ENCODE measurements at regions not wholly inside any gene's neighbourhood (a gene's known extent, or its start where the extent isn't known, plus 50 kb on each side); places are given as distances from the start of the nearest gene placed in this dataset.

- Histone ChIP-seq H3K27me3 (no peaks in the 10 kb centered on the region), H3K4me3 (no peak overlapping the region), H3K9me3 (no peaks in the 10 kb centered on the region), H3K36me3 (no peaks in the 10 kb centered on the region), H3K27ac (no peak overlapping the region), H3K4me1 (no peaks in the 10 kb centered on the region)
- DNase-seq (ENCODE audit: extremely low spot score in 2 of 2) = no peak
- intact Hi-C loops (cut with DNase I) = no loop called here
- TF ChIP-seq POLR2A (IDR thresholded peaks at IDR 0.05) (no peak), POLR2AphosphoS5 (IDR thresholded peaks at IDR 0.05; ENCODE audit: insufficient read depth in 1 of 2, low read depth in 1 of 2) (no peak), CTCF (IDR thresholded peaks at IDR 0.05) (no peak)
Observed at GRCh38 chr10:9096288-9096687, 1041.8 kb downstream of the GATA3 start.

GRCh38 chr10:9097206-9097990 lies 1042.9 kb downstream of the GATA3 start:
- intact Hi-C loops (cut with DNase I) = no loop called here
- H3K27me3 ChIP-seq = no peaks in the 10 kb centered on the region
- H3K4me3 ChIP-seq = no peak overlapping the region
- no peak for DNase-seq (ENCODE audit: extremely low spot score in 2 of 2)
- H3K27ac ChIP-seq = no peak overlapping the region
- no peaks in the 10 kb centered on the region for H3K4me1 ChIP-seq
- no peaks in the 10 kb centered on the region for H3K9me3 ChIP-seq
- TF ChIP-seq POLR2A (IDR thresholded peaks at IDR 0.05) = no peak
- no peak for TF ChIP-seq POLR2AphosphoS5 (IDR thresholded peaks at IDR 0.05; ENCODE audit: insufficient read depth in 1 of 2, low read depth in 1 of 2)
- no peak for TF ChIP-seq CTCF (IDR thresholded peaks at IDR 0.05)
- no peaks in the 10 kb centered on the region for H3K36me3 ChIP-seq

- intact Hi-C loops (cut with DNase I) = no loop called here
- no peak overlapping the region for H3K27ac ChIP-seq
Observed at GRCh38 chr10:9097991-9098306, 1043.5 kb downstream of the GATA3 start.

GRCh38 chr10:9102026-9102425 lies 1047.5 kb downstream of the GATA3 start:
- Histone ChIP-seq H3K4me3 (no peak overlapping the region), H3K9me3 (no peaks in the 10 kb centered on the region), H3K27me3 (no peaks in the 10 kb centered on the region), H3K36me3 (no peaks in the 10 kb centered on the region), H3K27ac (no peak overlapping the region), H3K4me1 (no peaks in the 10 kb centered on the region)
- TF ChIP-seq POLR2AphosphoS5 (IDR thresholded peaks at IDR 0.05; ENCODE audit: insufficient read depth in 1 of 2, low read depth in 1 of 2) (no peak), POLR2A (IDR thresholded peaks at IDR 0.05) (no peak), CTCF (IDR thresholded peaks at IDR 0.05) (no peak)
- DNase-seq (ENCODE audit: extremely low spot score in 2 of 2) = no peak
- intact Hi-C loops (cut with DNase I) = no loop called here

More at GRCh38 chr10:9097991-9098306, 1043.5 kb downstream of the GATA3 start:
- Histone ChIP-seq H3K27me3 (no peaks in the 10 kb centered on the region), H3K4me1 (no peaks in the 10 kb centered on the region), H3K36me3 (no peaks in the 10 kb centered on the region), H3K9me3 (no peaks in the 10 kb centered on the region), H3K4me3 (no peak overlapping the region)
- no peak for DNase-seq (ENCODE audit: extremely low spot score in 2 of 2)
- no peak for TF ChIP-seq POLR2AphosphoS5 (IDR thresholded peaks at IDR 0.05; ENCODE audit: insufficient read depth in 1 of 2, low read depth in 1 of 2)
- no peak for TF ChIP-seq POLR2A (IDR thresholded peaks at IDR 0.05)
- no peak for TF ChIP-seq CTCF (IDR thresholded peaks at IDR 0.05)

GRCh38 chr10:9103301-9103700 lies 1048.8 kb downstream of the GATA3 start:
- intact Hi-C loops (cut with DNase I) = no loop called here
- no peaks in the 10 kb centered on the region for H3K4me1 ChIP-seq
- no peaks in the 10 kb centered on the region for H3K9me3 ChIP-seq
- no peak overlapping the region for H3K4me3 ChIP-seq
- no peaks in the 10 kb centered on the region for H3K36me3 ChIP-seq
- DNase-seq (ENCODE audit: extremely low spot score in 2 of 2) = no peak
- no peaks in the 10 kb centered on the region for H3K27me3 ChIP-seq
- no peak for TF ChIP-seq CTCF (IDR thresholded peaks at IDR 0.05)
- TF ChIP-seq POLR2AphosphoS5 (IDR thresholded peaks at IDR 0.05; ENCODE audit: insufficient read depth in 1 of 2, low read depth in 1 of 2) = no peak
- no peak for TF ChIP-seq POLR2A (IDR thresholded peaks at IDR 0.05)
- no peak overlapping the region for H3K27ac ChIP-seq
